HFF-Myc (cell line): ENCODE measurements at regions not wholly inside any gene's neighbourhood (a gene's known extent, or its start where the extent isn't known, plus 50 kb on each side); places are given as distances from the start of the nearest gene placed in this dataset.
A peak's percentile ranks its signal among the peaks of the same experiment; 100 is the strongest.
"Not testable (repeated sequence)": the region's sequence is repeated elsewhere in the genome, so short reads cannot be mapped to it uniquely, and the experiment has no call there.

Experiments used
- DNase-seq: peaks from one replicate; pipeline ENCODE4 v3.0.0-alpha.2; 2011; ENCODE audit warnings: low read depth; ENCODE audit errors: extremely low read depth
- H3K4me3 ChIP-seq: replicated peaks from 2 replicates; pipeline ENCODE4 v1.5.1; 2011; ENCODE audit warnings: low read depth, mild to moderate bottlenecking, control low read depth, low read length
- TF ChIP-seq, protein P1 (sequence below): IDR thresholded peaks from 2 replicates; pipeline ENCODE4 v1.5.1; 2012; ENCODE audit warnings: mild to moderate bottlenecking, low read depth, low read length, control low read depth; ENCODE audit errors: missing control alignments

GRCh38 chr10:30743586-30743985 is 114.0 kb upstream of the LYZL2 start:
- no peak overlapping the region for H3K4me3 ChIP-seq
- no peak for DNase-seq
- TF ChIP-seq, protein P1, sequence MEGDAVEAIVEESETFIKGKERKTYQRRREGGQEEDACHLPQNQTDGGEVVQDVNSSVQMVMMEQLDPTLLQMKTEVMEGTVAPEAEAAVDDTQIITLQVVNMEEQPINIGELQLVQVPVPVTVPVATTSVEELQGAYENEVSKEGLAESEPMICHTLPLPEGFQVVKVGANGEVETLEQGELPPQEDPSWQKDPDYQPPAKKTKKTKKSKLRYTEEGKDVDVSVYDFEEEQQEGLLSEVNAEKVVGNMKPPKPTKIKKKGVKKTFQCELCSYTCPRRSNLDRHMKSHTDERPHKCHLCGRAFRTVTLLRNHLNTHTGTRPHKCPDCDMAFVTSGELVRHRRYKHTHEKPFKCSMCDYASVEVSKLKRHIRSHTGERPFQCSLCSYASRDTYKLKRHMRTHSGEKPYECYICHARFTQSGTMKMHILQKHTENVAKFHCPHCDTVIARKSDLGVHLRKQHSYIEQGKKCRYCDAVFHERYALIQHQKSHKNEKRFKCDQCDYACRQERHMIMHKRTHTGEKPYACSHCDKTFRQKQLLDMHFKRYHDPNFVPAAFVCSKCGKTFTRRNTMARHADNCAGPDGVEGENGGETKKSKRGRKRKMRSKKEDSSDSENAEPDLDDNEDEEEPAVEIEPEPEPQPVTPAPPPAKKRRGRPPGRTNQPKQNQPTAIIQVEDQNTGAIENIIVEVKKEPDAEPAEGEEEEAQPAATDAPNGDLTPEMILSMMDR = no peak

DNA sequence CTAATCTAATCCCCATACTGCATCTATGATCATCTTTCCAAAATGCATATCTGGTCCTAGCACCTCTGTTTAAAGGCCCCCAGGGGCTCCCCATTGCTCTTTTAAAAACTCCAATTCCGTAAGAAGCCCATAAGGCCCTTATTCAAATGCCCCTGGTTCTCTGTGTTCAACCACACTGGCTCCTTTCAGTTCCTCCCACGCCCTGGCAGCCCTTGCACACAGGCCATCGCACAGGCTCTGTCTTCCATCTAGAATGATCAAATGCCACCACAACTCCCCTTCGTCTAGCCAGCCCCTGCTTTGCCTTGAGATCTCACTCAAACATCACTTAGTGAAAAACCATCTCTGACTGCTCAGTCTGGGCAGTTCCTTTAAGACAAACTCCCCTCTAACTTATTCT is 112.9 kb upstream of the LYZL2 start:
- DNase-seq = no peak
- no peak overlapping the region for H3K4me3 ChIP-seq
- TF ChIP-seq, protein P1 = no peak

- not testable (repeated sequence) for H3K4me3 ChIP-seq
Observed at GRCh38 chr10:30740774-30741173, 111.2 kb upstream of the LYZL2 start.

DNA sequence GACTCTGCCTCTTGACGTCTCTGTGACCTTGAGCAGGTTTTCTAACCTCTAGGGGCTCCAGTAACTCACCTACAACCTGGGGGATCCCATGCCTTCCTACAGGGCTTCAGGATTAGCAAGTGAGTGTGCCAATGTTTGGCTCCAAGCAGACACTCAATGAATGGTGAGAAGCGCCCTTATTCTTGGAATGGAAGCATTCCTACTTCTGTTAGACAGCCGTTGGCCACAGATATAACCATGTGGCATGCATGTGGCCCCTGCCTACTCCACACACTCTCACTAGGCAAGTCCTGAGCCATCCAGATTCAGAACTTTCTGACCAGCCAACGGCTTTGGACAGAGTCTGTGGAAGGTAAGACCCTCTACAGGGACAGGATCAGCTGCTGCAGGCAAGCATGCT is 108.9 kb upstream of the LYZL2 start:
- DNase-seq = no peak
- TF ChIP-seq, protein P1 = no peak
- H3K4me3 ChIP-seq = no peak overlapping the region

More at GRCh38 chr10:30740774-30741173, 111.2 kb upstream of the LYZL2 start:
- DNase-seq = not testable (repeated sequence)

DNA sequence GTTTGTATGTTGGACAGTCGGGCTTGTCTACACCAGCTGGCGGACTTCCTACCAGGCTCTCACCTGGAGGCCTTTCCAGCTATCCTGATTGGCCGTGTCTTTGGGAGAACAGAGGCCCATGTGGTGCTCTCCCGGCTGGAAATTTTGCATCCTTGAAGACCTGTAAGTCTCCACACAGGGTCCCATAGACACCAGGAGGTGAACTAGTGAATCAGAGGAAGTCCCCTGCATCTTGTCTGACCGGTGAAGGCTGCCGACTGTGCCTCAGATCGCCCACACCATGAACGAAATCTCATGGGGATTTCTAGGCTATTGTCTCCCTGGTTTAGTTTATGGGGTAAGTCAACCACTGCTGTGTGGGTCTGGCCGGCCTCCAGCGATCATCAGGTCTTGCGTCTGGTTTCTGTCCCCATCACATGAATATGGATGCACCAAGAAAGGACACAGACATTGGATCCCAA is 108.4 kb upstream of the LYZL2 start:
- H3K4me3 ChIP-seq = no peak overlapping the region
- DNase-seq = no peak
- TF ChIP-seq, protein P1 = no peak

DNA sequence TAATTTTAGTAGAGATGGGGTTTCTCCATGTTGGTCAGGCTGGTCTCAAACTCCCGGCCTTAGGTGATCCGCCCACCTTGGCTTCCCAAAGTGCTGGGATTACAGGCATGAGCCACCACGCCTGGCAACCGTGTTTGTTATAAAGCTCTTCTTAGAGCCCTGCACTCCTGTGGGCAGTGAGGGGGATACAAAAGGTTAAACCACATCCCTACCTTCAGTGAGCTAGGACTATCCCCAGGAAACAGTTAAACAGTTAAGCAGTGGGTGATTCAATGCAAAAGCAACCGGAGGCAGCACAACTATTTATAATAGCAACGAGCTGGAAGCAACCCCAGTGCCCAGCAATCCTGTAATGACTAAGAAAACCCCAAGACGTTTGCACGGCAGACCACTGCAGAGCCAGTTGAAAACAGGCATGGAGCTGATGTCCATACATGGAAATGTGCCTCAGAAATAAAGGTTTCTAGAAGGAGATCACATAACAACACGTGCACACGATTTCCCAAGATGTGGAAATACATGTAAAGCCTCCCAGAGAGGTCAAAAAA is 107.2 kb upstream of the LYZL2 start:
- TF ChIP-seq, protein P1 = no peak
- DNase-seq = peak; percentile 99
- no peak overlapping the region for H3K4me3 ChIP-seq

GRCh38 chr10:30734901-30735300 is 105.3 kb upstream of the LYZL2 start:
- TF ChIP-seq, protein P1 = no peak
- no peak overlapping the region for H3K4me3 ChIP-seq
- no peak for DNase-seq
